ENCODE measurements at regions not wholly inside any gene's neighbourhood (a gene's known extent, or its start where the extent isn't known, plus 50 kb on each side); places are given as distances from the start of the nearest gene placed in this dataset.

DNA sequence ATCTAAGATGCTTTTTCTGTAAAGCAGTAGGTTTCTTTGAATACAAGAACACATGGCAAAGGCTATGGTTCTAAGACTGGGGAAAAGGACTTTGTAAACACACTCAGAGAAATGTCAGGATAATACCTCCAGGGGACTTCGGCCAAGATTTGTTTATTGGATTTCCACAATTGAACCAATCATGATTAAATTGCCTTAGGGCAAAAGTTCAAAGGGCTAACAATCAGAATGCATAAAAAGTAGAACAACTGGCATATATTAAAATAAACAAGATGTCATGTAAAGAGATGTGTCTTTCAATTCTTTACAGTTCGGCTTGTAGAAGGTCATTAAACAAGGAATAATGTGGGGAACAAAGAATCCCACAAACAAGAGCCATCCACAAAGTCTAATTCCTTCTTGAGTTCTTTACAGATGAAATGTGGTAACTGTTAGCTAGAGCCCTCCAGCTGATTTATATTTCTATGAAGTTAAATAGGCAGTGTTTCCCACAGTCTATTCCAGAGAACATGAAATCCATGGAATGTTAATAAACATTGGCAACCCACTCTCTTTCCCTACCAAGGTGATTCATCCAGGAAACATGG, 565.5 kb downstream of the ZNF608 start:
- TF ChIP-seq EZH2phosphoT487 (IDR thresholded peaks at IDR 0.05; ENCODE audit: insufficient read depth, low read depth), result no peak
- TF ChIP-seq EZH2 (IDR thresholded peaks at IDR 0.05; ENCODE audit: insufficient read depth, poor library complexity, severe bottlenecking), result no peak
